ENCODE measurements at regions not wholly inside any gene's neighbourhood (a gene's known extent, or its start where the extent isn't known, plus 50 kb on each side); places are given as distances from the start of the nearest gene placed in this dataset.

DNA sequence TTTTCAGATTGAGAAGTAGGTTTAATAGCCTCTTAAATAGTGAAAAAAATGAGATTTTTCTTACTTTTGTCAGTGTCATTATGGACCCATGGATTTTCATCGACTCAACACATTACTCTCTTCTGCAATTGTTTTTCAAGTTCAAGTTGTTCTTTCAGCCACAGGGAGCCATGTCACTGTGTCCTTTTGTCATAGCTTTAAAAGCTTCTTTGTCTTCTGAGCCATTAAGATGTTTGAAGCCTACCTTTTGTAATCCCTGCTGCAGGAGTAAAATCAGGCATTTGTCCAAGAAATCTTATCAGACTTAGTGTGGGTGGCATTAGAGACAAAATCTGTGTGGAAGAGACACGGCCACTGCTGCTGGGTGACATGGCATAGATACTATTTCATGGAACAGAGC, 92.8 kb upstream of the ZP4 start:
- no peak for TF ChIP-seq ZNF24 (tag by site-specific recombination; IDR thresholded peaks at IDR 0.05)
- TF ChIP-seq BCL11A (tag by site-specific recombination; IDR thresholded peaks at IDR 0.05; ENCODE audit: low read depth), result no peak
